T-helper 1 cell treated with Interleukin-12 subunit alpha and Interleukin-12 subunit beta and Interleukin-4 antibody, amounts not matched to agents 30 μg/mL and 1 μg/mL, for 36 hours (primary cell): ENCODE measurements at regions not wholly inside any gene's neighbourhood (a gene's known extent, or its start where the extent isn't known, plus 50 kb on each side); places are given as distances from the start of the nearest gene placed in this dataset.

Experiments used
- H3K27ac Mint-ChIP-seq: one replicate; pipeline ENCODE4 v1.8.0; 2021; ENCODE audit warnings: mild to moderate bottlenecking, mixed read lengths
- H3K27me3 Mint-ChIP-seq: one replicate; pipeline ENCODE4 v1.8.0; 2021; ENCODE audit warnings: low read depth, mixed read lengths
- H3K36me3 Mint-ChIP-seq: one replicate; pipeline ENCODE4 v1.8.0; 2021; ENCODE audit warnings: low read depth, mixed read lengths
- H3K4me1 Mint-ChIP-seq: one replicate; pipeline ENCODE4 v1.8.0; 2021; ENCODE audit warnings: low read depth, mixed read lengths
- H3K4me3 Mint-ChIP-seq: one replicate; pipeline ENCODE4 v1.8.0; 2021; ENCODE audit warnings: mild to moderate bottlenecking, moderate library complexity, mixed read lengths
- H3K9me3 Mint-ChIP-seq: one replicate; pipeline ENCODE4 v1.8.0; 2021; ENCODE audit warnings: mixed read lengths

DNA sequence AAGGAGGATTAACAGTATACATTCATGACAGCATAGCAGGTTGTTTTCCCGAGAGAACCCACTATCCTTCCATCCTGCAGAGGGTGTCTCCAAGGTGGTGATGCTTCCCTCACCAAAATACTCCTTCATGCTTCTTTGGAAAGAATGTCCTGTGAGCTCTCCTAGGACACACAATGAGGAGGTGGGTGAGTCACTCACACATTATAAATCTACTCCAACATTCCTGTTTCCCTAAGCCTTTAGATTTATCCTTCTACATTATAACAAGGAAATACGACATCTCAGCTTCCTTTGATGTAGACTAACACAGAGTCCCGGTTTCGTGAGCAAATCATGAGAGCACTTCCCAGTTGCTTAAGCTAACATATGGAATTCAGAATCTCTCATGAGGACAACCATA is 689.7 kb upstream of the CELF2 start:
- Mint-ChIP-seq H3K36me3 (no peaks in the 10 kb centered on the region), H3K9me3 (no peaks in the 10 kb centered on the region), H3K27me3 (no peaks in the 10 kb centered on the region), H3K4me3 (no peak overlapping the region), H3K27ac (no peak overlapping the region), H3K4me1 (no peaks in the 10 kb centered on the region)

DNA sequence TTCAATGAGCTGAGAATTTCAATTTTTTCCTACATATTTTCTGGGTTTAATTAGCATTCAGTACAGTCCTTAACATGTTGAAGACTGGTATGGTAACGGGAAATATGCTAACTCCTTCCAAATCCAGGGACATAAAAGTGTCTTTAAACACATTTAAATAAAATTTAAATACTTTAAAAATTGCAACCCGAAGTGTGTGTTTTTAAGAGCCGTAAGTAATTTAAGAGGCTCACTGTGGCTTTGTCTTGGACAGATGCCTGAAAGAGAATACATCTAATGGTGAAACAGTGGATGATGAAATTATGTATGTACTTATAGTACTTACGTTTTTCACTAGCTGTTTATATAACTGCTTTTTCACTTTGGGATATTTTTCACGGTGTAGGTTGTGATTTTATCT is 687.3 kb upstream of the CELF2 start:
- Mint-ChIP-seq H3K9me3 (no peaks in the 10 kb centered on the region), H3K27me3 (no peaks in the 10 kb centered on the region), H3K27ac (no peak overlapping the region), H3K36me3 (no peaks in the 10 kb centered on the region), H3K4me3 (no peak overlapping the region), H3K4me1 (no peaks in the 10 kb centered on the region)

DNA sequence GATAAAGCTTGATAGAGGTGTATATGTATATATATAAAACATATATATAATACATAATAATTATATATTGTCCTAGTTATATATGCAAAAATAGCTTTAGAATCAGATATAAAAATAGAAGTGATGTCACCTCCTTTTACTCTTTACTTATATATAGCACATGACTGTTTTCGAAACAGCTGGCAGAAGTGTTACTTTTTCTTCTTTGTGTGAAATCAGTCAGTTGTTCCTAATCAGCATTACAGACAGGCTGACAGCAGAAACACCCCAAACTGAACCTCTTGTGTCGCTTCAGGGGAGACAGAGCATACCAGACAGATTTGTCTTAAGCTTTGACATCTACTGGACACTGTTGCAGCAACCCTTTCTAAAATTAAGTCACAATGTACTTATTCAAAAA is 684.9 kb upstream of the CELF2 start:
- no peaks in the 10 kb centered on the region for H3K36me3 Mint-ChIP-seq
- H3K9me3 Mint-ChIP-seq: no peaks in the 10 kb centered on the region
- H3K4me1 Mint-ChIP-seq: no peaks in the 10 kb centered on the region
- no peak overlapping the region for H3K27ac Mint-ChIP-seq
- no peak overlapping the region for H3K4me3 Mint-ChIP-seq
- no peaks in the 10 kb centered on the region for H3K27me3 Mint-ChIP-seq

DNA sequence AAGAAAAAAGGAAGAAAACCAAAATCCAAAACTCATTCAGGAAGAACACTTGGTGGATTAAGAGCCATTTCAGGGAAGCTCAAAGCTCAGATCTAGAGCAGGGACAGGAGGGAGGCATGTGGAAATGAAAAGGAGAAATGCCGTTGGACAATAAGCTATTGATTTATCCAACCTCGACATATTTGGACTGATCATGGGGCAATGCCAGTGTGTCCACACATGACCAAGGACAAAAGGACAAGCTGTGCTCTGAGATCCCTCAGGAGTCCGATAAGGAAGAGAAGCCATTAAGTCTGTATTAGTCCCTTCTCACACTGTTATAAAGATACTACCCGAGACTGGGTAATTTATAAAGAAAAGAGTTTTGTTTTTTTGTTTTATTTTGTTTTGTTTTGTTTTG is 684.0 kb upstream of the CELF2 start:
- Mint-ChIP-seq H3K9me3 (no peaks in the 10 kb centered on the region), H3K27ac (no peak overlapping the region), H3K4me1 (no peaks in the 10 kb centered on the region), H3K36me3 (no peaks in the 10 kb centered on the region), H3K27me3 (no peaks in the 10 kb centered on the region), H3K4me3 (no peak overlapping the region)

DNA sequence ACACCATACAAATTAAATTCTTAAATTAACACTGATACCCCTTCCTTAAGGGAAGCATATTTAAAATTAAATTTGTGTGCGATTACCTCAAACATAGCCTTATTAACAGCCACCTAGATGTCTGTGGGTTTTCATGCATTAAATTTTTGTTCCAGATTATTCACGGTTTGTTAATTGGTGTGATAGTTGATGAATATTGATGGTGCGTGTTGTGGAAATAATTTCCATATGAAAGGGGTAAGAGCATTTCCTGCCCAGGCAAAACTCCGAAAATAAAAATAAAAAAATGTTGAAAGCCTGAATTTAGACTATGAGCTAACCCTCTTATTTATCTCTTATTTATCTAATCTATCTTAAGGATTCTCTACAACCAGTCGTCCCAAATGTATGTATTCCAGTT is 679.3 kb upstream of the CELF2 start:
- H3K27me3 Mint-ChIP-seq: no peaks in the 10 kb centered on the region
- no peaks in the 10 kb centered on the region for H3K36me3 Mint-ChIP-seq
- H3K4me1 Mint-ChIP-seq: no peaks in the 10 kb centered on the region
- no peak overlapping the region for H3K27ac Mint-ChIP-seq
- no peak overlapping the region for H3K4me3 Mint-ChIP-seq
- H3K9me3 Mint-ChIP-seq: no peaks in the 10 kb centered on the region

DNA sequence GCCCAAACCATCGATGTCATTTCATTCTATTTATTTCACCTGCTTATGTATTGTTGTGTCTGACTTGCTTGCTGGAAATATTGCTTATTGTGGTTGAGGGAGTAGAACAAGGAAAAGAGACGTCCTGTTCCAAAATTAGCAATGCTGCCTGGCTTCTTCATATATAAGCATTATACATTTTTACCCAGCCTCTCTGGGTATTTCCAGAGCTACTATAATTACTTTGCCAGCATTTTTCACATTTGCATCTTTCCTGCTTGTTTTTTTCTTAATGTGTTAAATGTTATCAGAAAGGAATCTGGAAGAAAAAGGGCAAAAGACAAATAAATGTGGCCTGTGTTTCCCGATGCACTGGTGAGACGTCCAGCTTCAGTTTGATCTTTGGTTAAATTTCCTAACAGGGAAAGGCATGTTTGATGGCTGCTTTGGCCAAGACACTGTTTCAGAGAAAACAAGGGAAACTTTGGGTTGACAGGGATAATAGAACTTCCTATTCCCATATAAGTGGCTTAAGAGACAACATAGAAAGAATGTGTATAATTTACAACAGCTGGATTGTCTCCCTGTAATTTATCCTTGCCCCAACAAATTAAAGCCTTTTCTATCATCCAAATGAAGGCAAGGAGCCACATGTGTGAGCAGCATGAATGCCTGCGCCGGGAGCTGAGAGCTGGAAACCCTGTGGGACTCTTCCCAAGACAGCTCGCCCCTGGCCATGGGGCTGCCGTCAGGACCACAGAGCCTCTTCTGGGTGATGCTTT is 671.1 kb upstream of the CELF2 start:
- no peak overlapping the region for H3K27ac Mint-ChIP-seq
- H3K4me3 Mint-ChIP-seq: no peak overlapping the region
- peaks cover 4% of the 10 kb centered on the region for H3K9me3 Mint-ChIP-seq
- H3K4me1 Mint-ChIP-seq: no peaks in the 10 kb centered on the region
- no peaks in the 10 kb centered on the region for H3K27me3 Mint-ChIP-seq
- H3K36me3 Mint-ChIP-seq: no peaks in the 10 kb centered on the region

DNA sequence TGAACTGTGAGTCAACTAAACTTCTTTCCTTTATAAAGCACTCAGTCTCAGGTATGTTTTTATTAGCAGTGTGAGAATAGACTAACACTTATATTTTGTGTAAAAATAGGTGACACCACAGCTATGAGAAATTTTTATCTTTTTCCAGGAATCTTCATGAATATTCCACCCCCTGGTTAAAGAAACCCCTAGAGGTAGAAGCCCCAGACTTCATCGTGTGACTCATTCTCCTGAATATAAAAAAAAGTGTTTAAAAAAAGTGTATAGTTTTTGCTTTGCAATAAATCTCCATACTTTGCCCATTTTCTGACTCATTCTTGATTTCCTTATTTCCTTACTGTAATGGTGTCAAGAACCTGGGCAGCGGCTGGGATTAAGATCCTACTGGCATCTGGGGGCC is 667.6 kb upstream of the CELF2 start:
- no peak overlapping the region for H3K27ac Mint-ChIP-seq
- no peaks in the 10 kb centered on the region for H3K36me3 Mint-ChIP-seq
- no peaks in the 10 kb centered on the region for H3K4me1 Mint-ChIP-seq
- H3K27me3 Mint-ChIP-seq: no peaks in the 10 kb centered on the region
- H3K4me3 Mint-ChIP-seq: no peak overlapping the region
- no peaks in the 10 kb centered on the region for H3K9me3 Mint-ChIP-seq

DNA sequence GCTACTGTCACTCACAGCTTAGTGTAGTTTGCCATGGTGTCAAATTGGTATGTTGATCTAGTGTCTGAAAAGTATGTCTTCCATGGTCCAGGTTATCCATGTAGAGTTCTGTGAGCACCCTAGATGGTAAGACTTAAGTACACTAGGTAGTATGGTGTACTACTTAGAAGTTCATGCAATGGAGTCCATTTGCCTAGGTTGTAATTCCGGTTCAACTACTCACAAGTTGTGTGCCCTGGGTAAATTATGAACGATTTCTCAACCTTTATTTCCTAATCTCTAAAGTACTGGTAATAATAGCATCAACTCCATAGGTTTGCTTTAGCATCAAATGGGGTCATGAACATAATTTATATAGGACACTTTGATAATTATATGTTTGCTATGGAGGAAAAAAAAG is 666.2 kb upstream of the CELF2 start:
- Mint-ChIP-seq H3K36me3 (no peaks in the 10 kb centered on the region), H3K4me3 (no peak overlapping the region), H3K27ac (no peak overlapping the region), H3K9me3 (no peaks in the 10 kb centered on the region), H3K4me1 (no peaks in the 10 kb centered on the region), H3K27me3 (no peaks in the 10 kb centered on the region)

DNA sequence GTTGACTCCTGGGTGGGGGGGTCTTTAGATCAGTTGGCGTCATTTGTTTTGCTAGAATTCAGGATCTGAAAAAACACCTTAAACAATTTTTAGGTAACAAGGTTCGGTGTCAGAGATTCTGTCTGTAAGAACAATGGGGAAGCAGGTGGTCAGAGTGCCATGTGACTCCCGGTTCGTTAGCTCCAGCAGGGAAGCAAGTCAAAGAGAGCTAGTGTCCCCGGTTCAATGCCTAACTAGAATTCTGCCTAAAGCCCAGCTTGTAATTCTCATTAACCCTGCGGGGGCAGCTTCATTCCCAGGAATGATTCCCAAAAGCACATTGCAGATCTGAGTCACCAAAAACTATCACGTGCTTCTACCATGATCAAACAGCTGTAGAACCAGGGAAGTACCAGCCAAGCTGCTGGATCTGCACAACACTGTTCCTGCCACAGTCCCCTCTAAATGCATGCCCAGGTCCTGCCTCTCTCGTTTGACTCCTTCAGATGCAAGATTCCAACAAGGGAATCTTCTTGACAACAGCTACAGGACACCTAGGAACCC is 664.3 kb upstream of the CELF2 start:
- H3K27me3 Mint-ChIP-seq: no peaks in the 10 kb centered on the region
- no peak overlapping the region for H3K27ac Mint-ChIP-seq
- H3K4me1 Mint-ChIP-seq: no peaks in the 10 kb centered on the region
- no peaks in the 10 kb centered on the region for H3K36me3 Mint-ChIP-seq
- no peaks in the 10 kb centered on the region for H3K9me3 Mint-ChIP-seq
- H3K4me3 Mint-ChIP-seq: no peak overlapping the region

DNA sequence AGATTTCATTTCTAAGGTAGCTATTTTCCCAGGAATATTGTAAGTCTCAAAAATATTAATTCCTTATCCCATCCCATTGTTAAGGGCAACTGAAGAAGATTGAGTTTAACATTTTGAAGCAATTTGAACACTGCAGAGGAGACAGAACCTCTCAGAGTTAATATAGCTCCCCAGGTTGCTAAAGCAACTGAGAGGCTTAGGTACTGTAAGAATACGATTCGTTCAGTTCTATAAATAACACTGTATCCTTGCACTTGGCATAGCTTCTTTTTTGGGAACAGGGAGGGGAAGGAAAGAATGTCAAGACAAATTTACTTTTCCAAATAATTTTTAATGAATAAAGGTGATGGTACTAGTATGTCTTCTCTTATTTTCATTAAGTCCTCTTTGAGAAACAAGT is 658.4 kb upstream of the CELF2 start:
- H3K27me3 Mint-ChIP-seq: no peaks in the 10 kb centered on the region
- no peaks in the 10 kb centered on the region for H3K36me3 Mint-ChIP-seq
- H3K9me3 Mint-ChIP-seq: no peaks in the 10 kb centered on the region
- no peaks in the 10 kb centered on the region for H3K4me1 Mint-ChIP-seq
- no peak overlapping the region for H3K4me3 Mint-ChIP-seq
- H3K27ac Mint-ChIP-seq: no peak overlapping the region

DNA sequence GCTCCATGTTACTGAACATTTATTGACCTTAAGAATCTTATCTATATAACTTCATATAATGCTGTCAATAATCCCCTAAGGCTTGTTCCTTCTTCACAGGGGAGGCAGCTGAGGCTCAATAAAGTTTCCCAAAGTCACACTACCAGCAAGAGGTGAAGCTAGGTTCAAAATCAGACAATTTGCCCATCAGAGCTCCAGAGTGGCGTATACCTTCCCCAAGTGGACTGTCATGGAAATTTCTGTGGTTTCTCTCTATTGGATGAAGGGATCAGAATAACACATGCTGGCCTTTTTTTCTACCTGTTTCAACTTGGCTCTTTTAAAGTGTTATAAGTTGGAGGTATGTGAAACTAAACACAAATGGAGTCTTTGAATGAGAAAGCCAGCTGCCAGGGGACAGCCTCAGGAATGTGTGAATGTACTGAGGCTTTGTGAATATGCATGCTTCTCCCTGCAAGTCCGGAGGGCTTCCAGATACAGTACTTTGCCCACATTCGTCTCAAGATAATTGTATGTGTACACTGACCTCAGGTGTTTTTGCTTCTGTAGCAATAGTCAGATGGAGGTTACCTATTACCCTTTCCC is 656.3 kb upstream of the CELF2 start:
- Mint-ChIP-seq H3K36me3 (no peaks in the 10 kb centered on the region), H3K27ac (no peak overlapping the region), H3K27me3 (no peaks in the 10 kb centered on the region), H3K9me3 (no peaks in the 10 kb centered on the region), H3K4me3 (no peak overlapping the region), H3K4me1 (no peaks in the 10 kb centered on the region)

DNA sequence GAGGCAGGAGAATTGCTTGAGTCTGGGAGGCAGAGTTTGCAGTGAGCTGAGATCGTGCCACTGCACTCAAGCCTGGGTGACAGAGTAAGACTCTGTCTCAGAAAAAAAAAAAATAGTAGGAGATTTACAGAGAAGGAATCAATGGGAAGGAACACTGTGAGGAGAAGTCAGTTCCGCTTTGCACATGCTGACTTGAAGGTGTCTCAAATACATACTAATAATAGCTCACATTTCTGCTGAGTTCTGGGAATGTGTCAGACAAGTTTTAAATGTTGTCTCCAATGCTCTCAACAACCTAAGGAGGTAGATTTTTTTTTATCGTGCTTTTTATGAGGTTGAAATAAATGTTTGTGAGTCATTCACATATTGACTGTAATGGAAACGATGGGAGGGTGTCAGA is 654.9 kb upstream of the CELF2 start:
- Mint-ChIP-seq H3K4me3 (no peak overlapping the region), H3K4me1 (no peaks in the 10 kb centered on the region), H3K9me3 (no peaks in the 10 kb centered on the region), H3K36me3 (no peaks in the 10 kb centered on the region), H3K27ac (no peak overlapping the region), H3K27me3 (no peaks in the 10 kb centered on the region)

DNA sequence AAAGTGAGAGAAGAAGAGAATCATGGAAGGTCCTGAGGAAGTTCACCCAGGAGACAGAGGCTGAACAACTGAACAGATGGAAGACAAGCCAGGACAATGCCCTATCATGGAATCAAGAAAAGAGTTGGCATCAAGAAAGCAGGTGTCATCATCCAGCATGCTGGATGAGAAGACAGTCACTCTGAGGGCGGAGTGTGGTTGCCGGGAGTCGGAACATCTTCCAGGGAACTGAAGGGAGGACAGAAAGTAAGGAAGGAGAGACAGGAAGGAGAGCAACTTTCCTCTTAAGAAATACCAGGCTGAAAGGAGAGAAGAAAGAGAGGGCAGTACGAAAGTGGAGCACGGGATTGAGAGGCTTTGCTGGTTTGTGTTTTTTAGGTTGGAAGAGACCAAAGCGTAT is 654.5 kb upstream of the CELF2 start:
- no peak overlapping the region for H3K4me3 Mint-ChIP-seq
- H3K27me3 Mint-ChIP-seq: no peaks in the 10 kb centered on the region
- H3K36me3 Mint-ChIP-seq: no peaks in the 10 kb centered on the region
- no peak overlapping the region for H3K27ac Mint-ChIP-seq
- H3K9me3 Mint-ChIP-seq: no peaks in the 10 kb centered on the region
- H3K4me1 Mint-ChIP-seq: no peaks in the 10 kb centered on the region

DNA sequence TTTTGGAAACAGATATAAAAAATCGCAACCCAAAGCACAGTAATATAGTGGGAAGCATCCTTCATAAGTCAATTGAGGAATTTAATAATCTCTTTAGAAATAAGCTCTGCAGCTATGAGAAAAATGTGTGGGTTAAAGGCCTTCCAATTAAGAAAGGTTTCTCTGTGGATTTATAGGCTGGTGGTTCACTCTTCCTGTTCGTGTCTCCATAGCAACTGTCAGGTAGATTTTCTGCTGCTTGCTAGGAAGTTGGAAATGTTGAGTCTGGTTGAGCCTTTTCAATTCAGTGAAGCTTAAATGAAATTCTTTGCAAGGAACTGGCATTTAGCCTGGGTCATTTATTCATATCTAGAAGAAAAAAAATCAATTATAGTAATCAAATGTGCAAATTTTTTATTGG is 652.8 kb upstream of the CELF2 start:
- Mint-ChIP-seq H3K9me3 (no peaks in the 10 kb centered on the region), H3K36me3 (no peaks in the 10 kb centered on the region), H3K4me1 (no peaks in the 10 kb centered on the region), H3K4me3 (no peak overlapping the region), H3K27ac (no peak overlapping the region), H3K27me3 (no peaks in the 10 kb centered on the region)

DNA sequence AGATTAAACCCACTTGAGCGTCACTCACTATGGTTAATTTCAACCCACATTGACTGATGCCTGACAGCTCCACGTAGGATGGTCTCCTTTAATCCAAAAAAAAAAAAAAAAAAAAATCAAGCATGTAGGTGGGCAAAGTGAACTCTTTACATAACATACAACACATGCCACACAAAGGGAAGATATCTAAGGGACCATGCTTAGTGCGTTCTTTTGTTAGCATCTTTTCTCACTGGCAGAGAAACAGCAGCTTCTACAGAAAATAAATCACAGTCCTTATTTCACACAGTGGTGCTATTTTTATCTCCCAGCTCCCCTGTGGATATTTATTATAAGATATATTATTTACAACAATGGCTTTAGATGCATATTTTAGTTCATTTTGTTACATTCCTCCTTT is 652.0 kb upstream of the CELF2 start:
- H3K27ac Mint-ChIP-seq: no peak overlapping the region
- H3K9me3 Mint-ChIP-seq: no peaks in the 10 kb centered on the region
- no peaks in the 10 kb centered on the region for H3K36me3 Mint-ChIP-seq
- no peaks in the 10 kb centered on the region for H3K4me1 Mint-ChIP-seq
- no peaks in the 10 kb centered on the region for H3K27me3 Mint-ChIP-seq
- H3K4me3 Mint-ChIP-seq: no peak overlapping the region
